Islet of Langerhans (tissue), 1 donor: ENCODE measurements at regions not wholly inside any gene's neighbourhood (a gene's known extent, or its start where the extent isn't known, plus 50 kb on each side); places are given as distances from the start of the nearest gene placed in this dataset.
"Not testable (repeated sequence)": the region's sequence is repeated elsewhere in the genome, so short reads cannot be mapped to it uniquely, and the experiment has no call there.

ENCODE experiments used
- FAIRE-seq: peaks from one replicate; lab custom pipeline; 2011; peaks lifted over from hg19 to GRCh38; lab: Jason Lieb, UNC

DNA sequence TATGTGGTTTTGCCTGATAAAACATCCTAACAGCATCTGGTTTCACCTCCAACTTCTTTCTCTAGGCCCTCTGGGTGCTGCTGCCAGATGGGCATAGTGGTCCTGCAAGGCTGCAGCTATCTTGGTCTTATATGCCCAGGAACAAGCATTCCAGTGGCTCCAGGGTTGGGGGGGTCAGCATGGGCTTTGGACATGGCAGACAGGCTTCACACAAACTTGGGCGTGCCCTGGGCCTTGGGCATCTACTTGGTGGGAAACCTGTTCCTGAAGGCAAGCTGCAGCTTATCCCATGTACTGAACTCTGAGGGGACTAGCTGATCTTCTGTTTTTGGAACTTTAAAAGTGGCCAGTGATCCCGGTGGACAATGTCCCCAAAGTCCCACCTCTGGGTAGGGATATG, 54.9 kb upstream of the ZNF678 start:
- FAIRE-seq, result no peak

GRCh38 chr1:227506490-227507393, 56.6 kb upstream of the ZNF678 start:
- not testable (repeated sequence) for FAIRE-seq

DNA sequence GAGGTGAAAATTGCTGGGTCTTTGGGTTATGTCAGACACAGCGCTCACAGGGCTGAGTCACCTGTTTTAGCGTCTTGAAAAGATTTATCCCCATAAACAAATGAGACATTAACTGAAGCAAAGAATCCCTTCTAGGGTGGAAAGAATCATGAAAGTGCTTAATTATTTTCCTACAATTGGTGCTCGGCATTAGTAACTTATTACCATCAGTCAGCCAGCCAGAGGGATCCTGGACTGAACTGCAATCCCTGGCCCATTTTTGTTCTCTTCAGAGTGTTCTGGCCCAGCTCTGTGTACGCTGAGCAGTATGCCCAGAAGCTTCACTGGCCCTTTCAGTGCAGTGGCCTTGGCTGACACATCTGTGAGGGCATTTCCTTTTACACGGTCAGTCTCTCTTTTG, 67.3 kb upstream of the ZNF678 start:
- FAIRE-seq, result not testable (repeated sequence)

DNA sequence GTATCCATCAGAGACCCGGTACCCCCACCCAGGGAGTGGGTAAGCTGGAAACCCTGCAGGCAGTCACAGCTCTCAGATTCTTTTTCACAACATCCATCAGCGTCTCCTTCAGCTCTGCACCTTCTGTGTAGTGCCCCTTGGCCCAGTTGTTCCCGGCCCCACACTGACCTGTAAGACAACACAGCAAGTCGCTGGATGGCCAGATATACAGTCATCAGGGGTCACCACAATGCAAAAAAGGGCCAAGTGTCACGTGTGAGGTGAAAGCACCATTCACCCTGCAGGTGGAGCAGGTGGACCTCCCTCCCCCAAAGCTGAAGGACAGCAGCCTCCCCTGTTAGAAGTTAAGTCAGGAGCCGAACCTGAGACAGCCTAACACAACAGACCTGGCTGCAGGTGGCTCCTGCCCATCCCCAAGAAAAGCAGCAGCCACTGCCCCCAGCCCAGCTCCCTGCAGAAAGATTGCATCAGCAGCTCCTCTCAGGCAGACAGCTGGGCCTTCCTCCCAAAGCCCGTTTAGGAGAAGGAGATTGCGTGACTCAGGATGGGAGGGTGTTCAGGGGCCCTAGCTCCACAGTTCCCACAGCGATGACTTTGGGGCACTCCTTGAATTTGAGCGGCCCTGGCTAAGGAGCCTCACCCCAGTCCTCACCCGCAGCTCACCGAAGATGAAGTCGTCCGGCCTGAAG, 69.3 kb upstream of the ZNF678 start:
- FAIRE-seq, result not testable (repeated sequence)

DNA sequence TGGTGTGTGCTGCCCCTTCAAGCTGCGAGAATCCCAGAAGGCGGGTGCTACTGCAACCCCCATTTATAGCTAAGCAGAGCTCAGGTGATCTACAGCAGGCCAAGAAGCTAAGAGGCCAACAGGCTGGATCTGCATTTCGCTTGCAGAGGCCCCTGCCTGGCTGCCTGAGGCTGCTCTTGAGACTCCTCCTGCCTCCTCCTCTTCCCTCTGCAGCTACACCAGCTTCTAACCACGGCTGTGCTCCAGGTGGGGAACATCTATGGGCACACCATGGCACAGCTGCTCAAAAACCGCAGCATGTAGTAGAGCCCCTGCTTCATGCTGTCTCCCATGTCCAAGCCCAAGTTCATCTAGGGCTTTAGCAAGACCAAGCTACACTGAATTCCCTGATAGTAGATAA, 72.9 kb upstream of the ZNF678 start:
- no peak for FAIRE-seq

DNA sequence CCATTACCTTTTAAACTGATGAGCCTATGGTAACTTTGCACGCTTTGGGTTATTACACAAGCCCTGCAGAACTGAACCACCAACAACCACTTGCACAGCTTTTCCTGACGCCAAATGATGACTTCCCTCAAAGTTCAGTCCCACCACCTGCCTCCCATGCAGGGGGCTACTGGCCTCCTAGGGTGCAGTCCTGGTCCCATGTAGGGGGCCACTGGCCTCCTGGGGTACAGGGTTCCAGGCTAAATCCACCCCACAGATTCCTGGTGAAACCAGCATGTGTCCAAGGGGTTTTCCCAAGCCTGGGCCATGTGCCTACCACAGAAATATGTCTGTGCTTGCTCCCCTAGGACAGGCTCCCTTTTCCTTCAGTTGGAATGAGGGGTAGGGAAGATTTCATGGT, 73.4 kb upstream of the ZNF678 start:
- no peak for FAIRE-seq

DNA sequence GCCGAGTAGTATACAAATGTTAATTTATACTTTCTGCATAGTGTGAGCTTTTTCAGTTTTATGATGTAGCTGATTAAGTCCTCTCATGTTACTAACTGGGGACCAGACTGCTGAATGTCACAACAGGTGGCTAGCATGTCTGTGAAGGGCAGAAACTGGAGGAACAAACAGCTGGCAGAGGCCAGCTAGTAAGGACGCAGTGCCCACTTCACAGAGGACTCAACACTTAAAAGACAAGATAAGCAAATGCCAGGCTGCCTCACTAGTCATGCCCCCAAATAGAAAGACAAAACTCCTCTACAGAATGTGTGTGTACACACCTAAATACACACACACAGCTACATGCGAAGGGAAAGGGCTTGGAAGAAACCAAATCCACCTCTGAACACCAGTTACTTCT, 73.8 kb upstream of the ZNF678 start:
- no peak for FAIRE-seq

- no peak for FAIRE-seq
Measured at GRCh38 chr1:227487606-227488005, 75.8 kb upstream of the ZNF678 start.

DNA sequence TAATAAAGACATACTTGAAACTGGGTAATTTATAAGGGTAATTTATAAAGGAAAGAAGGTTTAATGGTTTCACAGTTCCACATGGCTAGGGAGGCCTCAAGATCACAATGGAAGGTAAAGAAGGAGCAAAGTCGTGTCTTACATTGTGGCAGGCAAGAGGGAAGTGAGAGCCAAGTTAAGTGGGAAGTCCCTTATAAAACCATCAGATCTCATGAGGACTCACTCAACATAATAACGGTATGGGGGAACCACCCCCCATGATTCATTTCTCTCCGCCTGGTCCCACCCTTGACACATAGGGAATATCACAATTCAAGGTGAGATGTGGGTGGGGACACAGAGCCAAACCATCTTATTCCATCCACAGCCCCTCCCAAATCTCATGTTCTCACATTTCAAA, 76.8 kb upstream of the ZNF678 start:
- FAIRE-seq, result no peak

- FAIRE-seq, result no peak
Measured at GRCh38 chr1:227482023-227482299, 81.4 kb upstream of the ZNF678 start.

DNA sequence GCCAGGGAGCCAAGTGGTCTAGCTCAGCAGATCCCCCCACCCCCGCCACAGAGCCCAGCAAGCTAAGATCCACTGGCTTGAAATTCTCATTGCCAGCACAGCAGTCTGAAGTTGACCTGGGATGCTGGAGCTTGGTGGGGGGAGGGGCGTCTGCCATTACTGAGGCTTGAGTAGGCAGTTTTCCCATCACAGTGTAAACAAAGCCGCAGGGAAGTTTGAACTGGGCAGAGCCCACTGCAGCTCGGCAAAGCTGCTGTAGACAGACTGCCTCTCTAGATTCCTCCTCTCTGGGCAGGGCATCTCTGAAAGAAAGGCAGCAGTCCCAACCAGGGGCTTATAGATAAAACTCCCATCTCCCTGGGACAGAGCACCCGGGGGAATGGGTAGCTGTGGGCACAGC, 89.3 kb upstream of the ZNF678 start:
- not testable (repeated sequence) for FAIRE-seq

DNA sequence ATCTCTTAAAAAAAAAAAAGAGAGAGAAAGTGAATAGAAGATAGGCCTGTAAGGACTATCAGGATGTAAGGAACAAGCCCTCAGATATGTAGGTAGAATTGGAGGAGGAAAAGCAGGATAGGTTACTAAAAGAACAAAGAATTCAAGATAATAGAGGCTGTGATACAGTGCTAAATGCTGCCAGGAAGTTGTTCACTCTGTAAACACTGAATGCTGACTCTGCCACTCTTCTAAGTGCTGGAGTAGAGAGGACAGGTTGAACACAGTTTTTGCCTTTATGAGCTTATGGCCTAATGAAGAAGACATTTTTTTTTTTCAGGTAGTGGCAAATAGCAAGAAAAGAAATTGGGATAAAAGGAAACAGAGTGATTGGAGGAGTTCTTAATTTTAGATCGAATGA, 90.6 kb upstream of the ZNF678 start:
- FAIRE-seq, result no peak

DNA sequence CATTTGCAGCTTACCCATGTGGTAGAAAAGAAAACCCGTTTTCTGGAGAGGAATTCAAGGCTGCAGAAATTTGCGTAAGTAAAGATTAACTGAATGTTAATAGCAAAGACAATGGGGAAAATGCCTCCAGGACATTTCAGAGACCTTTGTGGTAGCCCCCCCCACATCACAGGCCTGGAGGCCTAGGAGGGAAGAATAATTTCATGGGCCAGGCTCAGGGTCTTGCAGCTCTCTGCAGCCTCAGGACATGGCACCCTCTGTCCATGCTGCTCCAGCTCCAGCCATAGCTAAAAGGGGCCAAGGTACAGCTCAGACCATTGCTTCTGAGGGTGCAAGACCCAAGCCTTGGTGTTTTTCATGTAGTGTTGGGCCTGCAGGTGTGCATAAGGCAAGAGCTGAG, 92.7 kb upstream of the ZNF678 start:
- no peak for FAIRE-seq

- no peak for FAIRE-seq
Measured at GRCh38 chr1:227469708-227470107, 93.6 kb upstream of the ZNF678 start.

GRCh38 chr1:227466039-227466645, 97.2 kb upstream of the ZNF678 start:
- no peak for FAIRE-seq

DNA sequence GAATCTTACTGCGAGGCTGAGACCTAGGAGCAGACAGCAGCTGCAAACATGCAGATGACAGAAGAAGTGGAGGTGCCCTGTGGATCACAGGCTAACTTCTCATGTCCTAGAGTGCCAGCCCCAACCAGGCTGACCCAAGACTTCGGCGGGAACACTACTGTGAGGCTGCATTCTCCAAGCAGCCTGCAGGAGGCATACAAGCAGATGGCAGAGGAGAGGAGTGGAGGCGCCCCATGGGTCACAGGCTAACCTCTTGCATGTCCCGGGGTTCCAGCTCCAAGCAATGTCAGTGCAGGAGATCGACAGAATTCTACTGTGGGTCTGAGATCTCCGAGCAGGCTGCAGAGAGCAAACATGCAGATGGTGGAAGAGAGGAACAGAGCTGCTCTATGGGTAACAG, 98.1 kb upstream of the ZNF678 start:
- FAIRE-seq, result no peak

- no peak for FAIRE-seq
Measured at GRCh38 chr1:227459977-227460376, 103.4 kb upstream of the ZNF678 start.

- FAIRE-seq, result no peak
Measured at GRCh38 chr1:227459326-227459841, 104.0 kb upstream of the ZNF678 start.

DNA sequence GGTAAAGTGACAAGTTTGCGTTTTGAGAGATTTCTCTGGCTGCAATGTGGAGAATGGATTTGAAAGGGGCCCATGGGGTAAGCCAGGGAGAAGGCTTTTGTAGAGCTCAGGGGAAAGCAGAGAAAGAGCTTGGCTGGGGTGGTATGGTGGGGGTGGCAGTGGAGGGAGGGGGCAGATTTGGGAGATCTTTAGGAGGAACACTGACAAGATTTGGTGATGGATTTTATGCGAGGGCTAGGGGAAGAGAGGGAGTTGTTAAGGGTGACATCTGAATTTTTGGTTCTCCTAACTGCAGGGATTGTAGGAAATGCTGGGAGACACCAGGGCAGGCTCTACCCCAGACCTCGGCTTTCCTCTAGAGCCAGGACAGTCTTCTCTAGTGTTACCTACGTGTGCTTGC, 108.7 kb upstream of the ZNF678 start:
- no peak for FAIRE-seq

- no peak for FAIRE-seq
Measured at GRCh38 chr1:227453631-227454355, 109.6 kb upstream of the ZNF678 start.

DNA sequence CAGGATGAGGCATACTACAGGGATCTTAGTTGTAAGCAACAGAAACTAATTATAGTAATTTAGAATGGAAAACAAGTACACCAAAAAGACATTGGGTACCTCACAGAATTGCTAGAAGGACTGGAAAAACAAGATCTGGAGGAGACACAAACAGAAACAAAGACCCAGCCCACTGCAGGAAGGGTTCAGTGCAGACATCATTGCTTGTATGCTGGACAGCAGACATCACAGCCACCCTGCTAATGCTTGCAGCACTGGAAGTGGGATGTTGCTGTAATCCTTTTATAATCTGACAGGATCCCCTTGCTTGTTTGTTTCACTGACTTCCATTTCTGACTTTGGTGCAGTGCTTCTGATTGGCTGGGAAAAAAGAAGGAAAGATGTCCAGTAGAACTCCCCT, 111.4 kb upstream of the ZNF678 start:
- no peak for FAIRE-seq

DNA sequence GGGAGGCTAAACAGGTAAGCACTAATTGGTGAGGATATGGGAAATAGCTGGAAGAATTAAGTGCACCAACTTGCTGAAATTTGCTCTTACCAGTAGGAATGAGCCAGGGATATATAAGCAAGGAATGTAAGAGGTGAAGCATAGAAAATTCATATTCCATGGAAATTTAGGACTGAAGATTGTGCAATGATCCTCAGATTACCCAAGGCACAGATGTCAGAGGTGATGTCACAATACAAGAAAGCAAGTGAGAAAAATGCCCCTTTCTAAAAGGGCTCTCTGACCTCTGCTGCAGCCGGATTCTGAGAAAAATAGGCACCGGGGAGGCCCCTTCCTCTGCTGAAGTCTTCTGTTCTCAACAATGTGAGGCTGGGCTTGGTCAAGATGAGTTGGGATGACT, 112.3 kb upstream of the ZNF678 start:
- no peak for FAIRE-seq

GRCh38 chr1:227450489-227450888, 112.9 kb upstream of the ZNF678 start:
- no peak for FAIRE-seq
